Sigmoid colon (tissue), 4 donors: ENCODE measurements at regions not wholly inside any gene's neighbourhood (a gene's known extent, or its start where the extent isn't known, plus 50 kb on each side); places are given as distances from the start of the nearest gene placed in this dataset.

Experiments used
- POLR2AphosphoS5 ChIP-seq, 4 donors: sonication (generic); formaldehyde crosslinking; IDR thresholded peaks; one replicate each; pipeline ENCODE4 v1.6.1; 2017; ENCODE audit warnings: antibody characterized with exemption in 4 of 4
- TF ChIP-seq, protein P1 (sequence below), 4 experiments: fragments of 450-650 bp in 3 of 4; fragments of 200-600 bp in 1 of 4; IDR thresholded peaks; one replicate each; pipeline ENCODE4 v1.5.1; 2016 to 2019; ENCODE audit warnings: antibody characterized with exemption in 4 of 4, mild to moderate bottlenecking in 3 of 4, moderate library complexity in 2 of 4

DNA sequence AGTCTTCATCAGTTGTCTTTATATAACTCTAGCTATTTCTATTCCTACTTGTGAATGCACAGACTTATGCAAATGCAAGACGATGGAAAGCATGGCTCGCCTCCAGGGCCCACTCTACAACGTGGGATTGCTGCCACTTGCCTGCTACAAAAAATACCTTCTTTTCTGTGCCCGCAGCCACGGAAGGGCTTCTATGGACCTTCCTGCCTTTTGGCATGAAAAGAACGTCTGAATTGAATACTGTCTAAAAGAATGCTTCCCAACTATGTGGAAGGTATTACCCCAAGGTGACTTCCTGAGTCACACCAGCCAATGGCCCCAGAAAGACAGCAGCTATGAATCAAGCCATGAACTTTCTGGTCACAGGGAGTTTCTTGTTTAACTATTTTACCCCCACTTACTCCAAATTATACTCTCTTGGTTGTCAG, 261.2 kb downstream of the HIVEP2 start:
- TF ChIP-seq, protein P1, sequence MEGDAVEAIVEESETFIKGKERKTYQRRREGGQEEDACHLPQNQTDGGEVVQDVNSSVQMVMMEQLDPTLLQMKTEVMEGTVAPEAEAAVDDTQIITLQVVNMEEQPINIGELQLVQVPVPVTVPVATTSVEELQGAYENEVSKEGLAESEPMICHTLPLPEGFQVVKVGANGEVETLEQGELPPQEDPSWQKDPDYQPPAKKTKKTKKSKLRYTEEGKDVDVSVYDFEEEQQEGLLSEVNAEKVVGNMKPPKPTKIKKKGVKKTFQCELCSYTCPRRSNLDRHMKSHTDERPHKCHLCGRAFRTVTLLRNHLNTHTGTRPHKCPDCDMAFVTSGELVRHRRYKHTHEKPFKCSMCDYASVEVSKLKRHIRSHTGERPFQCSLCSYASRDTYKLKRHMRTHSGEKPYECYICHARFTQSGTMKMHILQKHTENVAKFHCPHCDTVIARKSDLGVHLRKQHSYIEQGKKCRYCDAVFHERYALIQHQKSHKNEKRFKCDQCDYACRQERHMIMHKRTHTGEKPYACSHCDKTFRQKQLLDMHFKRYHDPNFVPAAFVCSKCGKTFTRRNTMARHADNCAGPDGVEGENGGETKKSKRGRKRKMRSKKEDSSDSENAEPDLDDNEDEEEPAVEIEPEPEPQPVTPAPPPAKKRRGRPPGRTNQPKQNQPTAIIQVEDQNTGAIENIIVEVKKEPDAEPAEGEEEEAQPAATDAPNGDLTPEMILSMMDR (IDR thresholded peaks at IDR 0.05): no peak
- no peak for TF ChIP-seq POLR2AphosphoS5 (IDR thresholded peaks at IDR 0.05)
